HG03469 (cell line): ENCODE measurements at regions not wholly inside any gene's neighbourhood (a gene's known extent, or its start where the extent isn't known, plus 50 kb on each side); places are given as distances from the start of the nearest gene placed in this dataset.
"Not testable (repeated sequence)": the region's sequence is repeated elsewhere in the genome, so short reads cannot be mapped to it uniquely, and the experiment has no call there.

Source experiments
- ATAC-seq: cut with Tn5 transposase; IDR thresholded peaks from one replicate; pipeline ENCODE4 v1.9.1; 2021; ENCODE audit warnings: mild to moderate bottlenecking, moderate library complexity, moderate number of reproducible peaks; ENCODE audit not compliant: unreplicated experiment

- ATAC-seq, result not testable (repeated sequence)
Observed at GRCh38 chr1:148211191-148211590, 59.1 kb upstream of the NBPF11 start.

GRCh38 chr1:148210624-148211023 is 58.5 kb upstream of the NBPF11 start:
- ATAC-seq, result not testable (repeated sequence)

- not testable (repeated sequence) for ATAC-seq
Observed at GRCh38 chr1:148210166-148210565, 58.1 kb upstream of the NBPF11 start.

DNA sequence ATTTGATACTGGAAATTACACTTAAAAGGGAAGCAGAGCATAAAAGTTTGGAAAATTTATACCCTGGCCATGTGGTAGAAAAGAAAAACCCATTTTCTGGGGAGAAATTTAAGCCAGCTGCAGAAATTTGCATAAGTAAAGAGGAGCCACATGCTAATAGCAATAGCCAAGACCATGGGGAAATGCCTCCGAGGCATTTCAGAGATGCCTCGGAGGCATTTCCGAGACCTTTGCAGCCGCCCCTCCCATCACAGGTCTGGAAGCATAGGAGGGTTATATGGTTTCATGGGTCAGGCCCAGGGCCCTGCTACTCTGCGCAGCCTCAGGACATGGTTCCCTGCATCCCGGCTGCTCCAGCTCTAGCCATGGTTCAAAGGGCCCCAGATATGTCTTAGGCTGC is 49.9 kb upstream of the NBPF11 start:
- not testable (repeated sequence) for ATAC-seq
